K562 (cell line): ENCODE measurements at regions not wholly inside any gene's neighbourhood (a gene's known extent, or its start where the extent isn't known, plus 50 kb on each side); places are given as distances from the start of the nearest gene placed in this dataset.

Experiments used
- CBX5 ChIP-seq: IDR thresholded peaks from 2 replicates; pipeline ENCODE4 v1.6.1; 2014; ENCODE audit warnings: low read depth, borderline replicate concordance
- CCNT2 ChIP-seq: IDR thresholded peaks from 2 replicates; pipeline ENCODE4 v1.6.1; 2011; ENCODE audit warnings: borderline replicate concordance, low read depth, mild to moderate bottlenecking, moderate library complexity, mixed read lengths, low read length; ENCODE audit not compliant: insufficient read length; ENCODE audit errors: extremely low read depth
- CEBPB ChIP-seq: fragments of 450-650 bp; IDR thresholded peaks from 2 replicates; pipeline ENCODE4 v1.6.1; 2016; ENCODE audit warnings: missing genetic modification characterization, missing compliant biosample characterization
- RBM22 ChIP-seq: fragments of 200-400 bp; formaldehyde crosslinking; IDR thresholded peaks from 2 replicates; pipeline ENCODE4 v1.6.1; 2018; ENCODE audit warnings: low read length, low read depth; ENCODE audit not compliant: poor library complexity, severe bottlenecking
- SRF ChIP-seq, 2 experiments: fragments of 250-450, 450-650 bp in 1 of 2; sonication (Bioruptor Pico) in 1 of 2; sonication (generic) in 1 of 2; formaldehyde crosslinking; IDR thresholded peaks; 2 replicates each; pipeline versions ENCODE4 v1.5.0 to v1.5.1; 2020 to 2022; ENCODE audit warnings: mild to moderate bottlenecking in 1 of 2, missing genetic modification reagents in 1 of 2
- STAG1 ChIP-seq: sonication (generic); formaldehyde crosslinking; IDR thresholded peaks from 2 replicates; pipeline ENCODE4 v1.5.0; 2020; ENCODE audit warnings: missing genetic modification reagents, borderline replicate concordance
- TEAD4 ChIP-seq, 2 experiments: sonication (generic) in 1 of 2; formaldehyde crosslinking in 1 of 2; IDR thresholded peaks; 2 replicates each; pipeline versions ENCODE4 v1.6.1 to v1.8.0; 2012 to 2022; ENCODE audit warnings: borderline replicate concordance in 1 of 2, inconsistent platforms in 1 of 2, low read length in 1 of 2, mild to moderate bottlenecking in 1 of 2, missing genetic modification reagents in 1 of 2
- TF ChIP-seq, protein P1 (sequence below): sonication (generic); formaldehyde crosslinking; IDR thresholded peaks from 2 replicates; pipeline ENCODE4 v1.8.0; 2023; ENCODE audit warnings: mild to moderate bottlenecking, missing genetic modification reagents
- TF ChIP-seq, protein P2 (sequence below), 2 experiments: fragments of 450-650 bp; IDR thresholded peaks; 2 replicates each; pipeline ENCODE4 v1.6.1; 2018; ENCODE audit warnings: mild to moderate bottlenecking in 2 of 2, low read depth in 1 of 2; ENCODE audit not compliant: partially characterized antibody in 2 of 2
- TF ChIP-seq, protein P3 (sequence below), 2 experiments: fragments of 450-650 bp; IDR thresholded peaks; 2 replicates each; pipeline ENCODE4 v1.6.1; 2016; ENCODE audit warnings: mild to moderate bottlenecking in 2 of 2, borderline replicate concordance in 1 of 2, low read depth in 1 of 2, moderate library complexity in 1 of 2
- TF ChIP-seq, protein P4 (sequence below), 2 experiments: fragments of 450-650 bp in 1 of 2; sonication (generic) in 1 of 2; formaldehyde crosslinking in 1 of 2; IDR thresholded peaks in 1 of 2; conservative IDR thresholded peaks in 1 of 2; 2 replicates each; pipeline versions ENCODE4 v1.6.1 to v1.8.1; 2016 to 2023; ENCODE audit warnings: mild to moderate bottlenecking in 2 of 2, moderate library complexity in 2 of 2, inconsistent platforms in 1 of 2, missing genetic modification reagents in 1 of 2

DNA sequence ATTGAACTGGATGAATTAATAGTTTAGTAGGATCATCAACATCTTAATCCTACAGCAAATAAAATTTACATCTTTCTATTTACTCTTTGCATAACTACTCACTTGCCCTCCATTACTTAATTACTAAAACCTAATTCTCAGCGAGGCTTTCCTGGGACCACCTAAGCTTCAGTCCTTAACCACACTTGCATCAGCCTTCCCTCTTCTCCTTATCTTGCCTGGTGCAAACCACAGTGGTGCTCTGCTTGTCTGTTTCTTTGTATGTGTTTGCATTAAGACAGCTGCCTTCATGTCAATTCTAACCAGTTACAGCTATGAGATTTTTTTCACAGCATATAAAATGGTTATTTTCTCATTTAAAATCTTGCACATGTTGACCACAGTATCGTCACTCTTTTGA is 72.6 kb upstream of the ZNF92 start (continued):
- TF ChIP-seq TEAD4 (IDR thresholded peaks at IDR 0.05; ENCODE audit: low read length) (peak; percentile 48; the same call in 1 of the 2 replicates), TEAD4 (CRISPR knock-in tag; IDR thresholded peaks at IDR 0.05; ENCODE audit: borderline replicate concordance) (no peak), RBM22 (no peak), SRF (CRISPR knock-in tag; IDR thresholded peaks at IDR 0.05) (no peak), CBX5 (peak; percentile 56; the same call in 1 of the 2 replicates), CEBPB (tag) (no peak), CCNT2 (no peak), STAG1 (CRISPR knock-in tag) (no peak)
- TF ChIP-seq, protein P1, sequence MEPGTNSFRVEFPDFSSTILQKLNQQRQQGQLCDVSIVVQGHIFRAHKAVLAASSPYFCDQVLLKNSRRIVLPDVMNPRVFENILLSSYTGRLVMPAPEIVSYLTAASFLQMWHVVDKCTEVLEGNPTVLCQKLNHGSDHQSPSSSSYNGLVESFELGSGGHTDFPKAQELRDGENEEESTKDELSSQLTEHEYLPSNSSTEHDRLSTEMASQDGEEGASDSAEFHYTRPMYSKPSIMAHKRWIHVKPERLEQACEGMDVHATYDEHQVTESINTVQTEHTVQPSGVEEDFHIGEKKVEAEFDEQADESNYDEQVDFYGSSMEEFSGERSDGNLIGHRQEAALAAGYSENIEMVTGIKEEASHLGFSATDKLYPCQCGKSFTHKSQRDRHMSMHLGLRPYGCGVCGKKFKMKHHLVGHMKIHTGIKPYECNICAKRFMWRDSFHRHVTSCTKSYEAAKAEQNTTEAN (CRISPR knock-in tag): no peak
- TF ChIP-seq, protein P2, sequence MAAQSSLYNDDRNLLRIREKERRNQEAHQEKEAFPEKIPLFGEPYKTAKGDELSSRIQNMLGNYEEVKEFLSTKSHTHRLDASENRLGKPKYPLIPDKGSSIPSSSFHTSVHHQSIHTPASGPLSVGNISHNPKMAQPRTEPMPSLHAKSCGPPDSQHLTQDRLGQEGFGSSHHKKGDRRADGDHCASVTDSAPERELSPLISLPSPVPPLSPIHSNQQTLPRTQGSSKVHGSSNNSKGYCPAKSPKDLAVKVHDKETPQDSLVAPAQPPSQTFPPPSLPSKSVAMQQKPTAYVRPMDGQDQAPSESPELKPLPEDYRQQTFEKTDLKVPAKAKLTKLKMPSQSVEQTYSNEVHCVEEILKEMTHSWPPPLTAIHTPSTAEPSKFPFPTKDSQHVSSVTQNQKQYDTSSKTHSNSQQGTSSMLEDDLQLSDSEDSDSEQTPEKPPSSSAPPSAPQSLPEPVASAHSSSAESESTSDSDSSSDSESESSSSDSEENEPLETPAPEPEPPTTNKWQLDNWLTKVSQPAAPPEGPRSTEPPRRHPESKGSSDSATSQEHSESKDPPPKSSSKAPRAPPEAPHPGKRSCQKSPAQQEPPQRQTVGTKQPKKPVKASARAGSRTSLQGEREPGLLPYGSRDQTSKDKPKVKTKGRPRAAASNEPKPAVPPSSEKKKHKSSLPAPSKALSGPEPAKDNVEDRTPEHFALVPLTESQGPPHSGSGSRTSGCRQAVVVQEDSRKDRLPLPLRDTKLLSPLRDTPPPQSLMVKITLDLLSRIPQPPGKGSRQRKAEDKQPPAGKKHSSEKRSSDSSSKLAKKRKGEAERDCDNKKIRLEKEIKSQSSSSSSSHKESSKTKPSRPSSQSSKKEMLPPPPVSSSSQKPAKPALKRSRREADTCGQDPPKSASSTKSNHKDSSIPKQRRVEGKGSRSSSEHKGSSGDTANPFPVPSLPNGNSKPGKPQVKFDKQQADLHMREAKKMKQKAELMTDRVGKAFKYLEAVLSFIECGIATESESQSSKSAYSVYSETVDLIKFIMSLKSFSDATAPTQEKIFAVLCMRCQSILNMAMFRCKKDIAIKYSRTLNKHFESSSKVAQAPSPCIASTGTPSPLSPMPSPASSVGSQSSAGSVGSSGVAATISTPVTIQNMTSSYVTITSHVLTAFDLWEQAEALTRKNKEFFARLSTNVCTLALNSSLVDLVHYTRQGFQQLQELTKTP (IDR thresholded peaks at IDR 0.05; ENCODE audit: low read depth in 1 of 2, partially characterized antibody in 2 of 2): peak in 1 of 2 experiments; percentile 86
- TF ChIP-seq, protein P3, sequence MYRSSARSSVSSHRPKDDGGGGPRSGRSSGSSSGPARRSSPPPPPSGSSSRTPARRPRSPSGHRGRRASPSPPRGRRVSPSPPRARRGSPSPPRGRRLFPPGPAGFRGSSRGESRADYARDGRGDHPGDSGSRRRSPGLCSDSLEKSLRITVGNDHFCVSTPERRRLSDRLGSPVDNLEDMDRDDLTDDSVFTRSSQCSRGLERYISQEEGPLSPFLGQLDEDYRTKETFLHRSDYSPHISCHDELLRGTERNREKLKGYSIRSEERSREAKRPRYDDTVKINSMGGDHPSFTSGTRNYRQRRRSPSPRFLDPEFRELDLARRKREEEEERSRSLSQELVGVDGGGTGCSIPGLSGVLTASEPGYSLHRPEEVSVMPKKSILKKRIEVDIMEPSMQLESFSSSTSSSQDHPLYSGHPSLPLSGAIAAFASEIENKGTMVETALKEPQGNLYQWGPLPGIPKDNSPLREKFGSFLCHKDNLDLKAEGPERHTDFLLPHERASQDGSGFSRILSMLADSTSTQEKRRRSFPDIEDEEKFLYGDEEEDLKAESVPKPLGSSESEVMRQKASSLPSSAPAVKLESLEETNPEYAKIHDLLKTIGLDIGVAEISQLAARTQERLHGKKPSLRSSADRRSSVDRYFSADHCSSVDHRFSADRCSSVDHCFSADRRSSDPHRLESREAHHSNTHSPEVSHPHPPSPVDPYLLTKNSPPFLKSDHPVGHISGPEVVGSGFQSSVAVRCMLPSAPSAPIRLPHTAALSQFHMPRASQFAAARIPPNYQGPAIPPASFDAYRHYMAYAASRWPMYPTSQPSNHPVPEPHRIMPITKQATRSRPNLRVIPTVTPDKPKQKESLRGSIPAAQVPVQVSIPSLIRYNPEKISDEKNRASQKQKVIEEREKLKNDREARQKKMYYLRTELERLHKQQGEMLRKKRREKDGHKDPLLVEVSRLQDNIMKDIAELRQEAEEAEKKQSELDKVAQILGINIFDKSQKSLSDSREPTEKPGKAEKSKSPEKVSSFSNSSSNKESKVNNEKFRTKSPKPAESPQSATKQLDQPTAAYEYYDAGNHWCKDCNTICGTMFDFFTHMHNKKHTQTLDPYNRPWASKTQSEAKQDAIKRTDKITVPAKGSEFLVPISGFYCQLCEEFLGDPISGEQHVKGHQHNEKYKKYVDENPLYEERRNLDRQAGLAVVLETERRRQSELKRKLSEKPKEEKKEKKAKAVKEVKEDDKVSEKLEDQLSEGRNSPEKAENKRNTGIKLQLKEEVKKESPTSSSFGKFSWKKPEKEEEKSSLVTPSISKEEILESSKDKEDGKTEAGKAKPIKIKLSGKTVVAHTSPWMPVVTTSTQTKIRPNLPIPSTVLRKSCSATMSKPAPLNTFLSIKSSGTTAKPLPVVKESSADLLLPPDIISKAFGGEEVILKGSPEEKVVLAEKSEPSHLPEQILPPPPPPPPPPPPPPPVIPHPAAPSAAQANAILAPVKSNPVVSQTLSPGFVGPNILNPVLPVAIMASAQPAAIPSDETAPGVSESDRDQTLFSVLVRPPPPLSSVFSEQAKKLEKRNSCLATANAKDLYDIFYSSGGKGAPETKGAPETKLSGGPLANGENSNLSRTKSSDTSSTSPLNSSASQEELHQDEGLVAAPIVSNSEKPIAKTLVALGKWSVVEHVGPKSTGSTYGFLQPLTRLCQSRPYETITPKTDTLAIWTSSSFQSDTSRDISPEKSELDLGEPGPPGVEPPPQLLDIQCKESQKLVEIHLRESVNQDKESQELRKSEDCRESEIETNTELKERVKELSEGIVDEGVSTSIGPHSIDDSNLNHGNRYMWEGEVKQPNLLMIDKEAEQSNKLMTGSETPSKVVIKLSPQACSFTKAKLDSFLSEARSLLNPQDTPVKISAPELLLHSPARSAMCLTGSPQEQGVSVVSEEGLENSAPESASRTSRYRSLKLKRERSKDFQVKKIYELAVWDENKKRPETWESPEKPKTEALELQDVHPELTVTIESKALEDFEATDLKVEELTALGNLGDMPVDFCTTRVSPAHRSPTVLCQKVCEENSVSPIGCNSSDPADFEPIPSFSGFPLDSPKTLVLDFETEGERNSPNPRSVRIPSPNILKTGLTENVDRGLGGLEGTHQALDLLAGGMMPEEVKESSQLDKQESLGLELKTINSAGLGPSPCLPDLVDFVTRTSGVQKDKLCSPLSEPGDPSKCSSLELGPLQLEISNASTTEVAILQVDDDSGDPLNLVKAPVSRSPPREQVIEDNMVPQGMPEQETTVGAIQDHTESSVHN (IDR thresholded peaks at IDR 0.05; ENCODE audit: borderline replicate concordance in 1 of 2, low read depth in 1 of 2): no peak
- TF ChIP-seq, protein P4, sequence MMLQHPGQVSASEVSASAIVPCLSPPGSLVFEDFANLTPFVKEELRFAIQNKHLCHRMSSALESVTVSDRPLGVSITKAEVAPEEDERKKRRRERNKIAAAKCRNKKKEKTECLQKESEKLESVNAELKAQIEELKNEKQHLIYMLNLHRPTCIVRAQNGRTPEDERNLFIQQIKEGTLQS (IDR thresholded peaks at IDR 0.05): peak; percentile 71; the same call in 1 of the 2 replicates
- TF ChIP-seq, protein P4 (CRISPR knock-in tag; conservative IDR thresholded peaks at IDR 0.05): no peak
